ENCODE measurements at regions not wholly inside any gene's neighbourhood (a gene's known extent, or its start where the extent isn't known, plus 50 kb on each side); places are given as distances from the start of the nearest gene placed in this dataset.

- intact Hi-C loops (cut with DNase I), result no loop called here
- H3K4me1 ChIP-seq, result no peaks in the 10 kb centered on the region
- DNase-seq (ENCODE audit: extremely low spot score in 2 of 2), result no peak
- peak overlapping the region in 1 of 2 donors; percentile 6 for H3K4me3 ChIP-seq
- no peaks in the 10 kb centered on the region for H3K27me3 ChIP-seq
- H3K27ac ChIP-seq, result no peak overlapping the region
- TF ChIP-seq CTCF (IDR thresholded peaks at IDR 0.05) (no peak), POLR2A (IDR thresholded peaks at IDR 0.05) (no peak), POLR2AphosphoS5 (IDR thresholded peaks at IDR 0.05; ENCODE audit: insufficient read depth in 1 of 2, low read depth in 1 of 2) (no peak)
- no peaks in the 10 kb centered on the region for H3K36me3 ChIP-seq
- no peaks in the 10 kb centered on the region for H3K9me3 ChIP-seq
Observed at GRCh38 chr3:21330293-21330692, 420.7 kb downstream of the ZNF385D start.

- Histone ChIP-seq H3K9me3 (no peaks in the 10 kb centered on the region), H3K27me3 (no peaks in the 10 kb centered on the region), H3K4me3 (no peak overlapping the region), H3K4me1 (no peaks in the 10 kb centered on the region), H3K27ac (no peak overlapping the region), H3K36me3 (no peaks in the 10 kb centered on the region)
- TF ChIP-seq POLR2A (IDR thresholded peaks at IDR 0.05) (no peak), POLR2AphosphoS5 (IDR thresholded peaks at IDR 0.05; ENCODE audit: insufficient read depth in 1 of 2, low read depth in 1 of 2) (no peak), CTCF (IDR thresholded peaks at IDR 0.05) (no peak)
- DNase-seq (ENCODE audit: extremely low spot score in 2 of 2), result no peak
- intact Hi-C loops (cut with DNase I), result no loop called here
Observed at GRCh38 chr3:21328711-21329390, 422.2 kb downstream of the ZNF385D start.

- Histone ChIP-seq H3K9me3 (no peaks in the 10 kb centered on the region), H3K27ac (no peak overlapping the region), H3K27me3 (no peaks in the 10 kb centered on the region), H3K36me3 (no peaks in the 10 kb centered on the region), H3K4me3 (no peak overlapping the region), H3K4me1 (no peaks in the 10 kb centered on the region)
- intact Hi-C loops (cut with DNase I), result no loop called here
- peak in 1 of 2 donors; percentile 31 for TF ChIP-seq POLR2AphosphoS5 (IDR thresholded peaks at IDR 0.05; ENCODE audit: insufficient read depth in 1 of 2, low read depth in 1 of 2)
- no peak for TF ChIP-seq CTCF (IDR thresholded peaks at IDR 0.05)
- no peak for TF ChIP-seq POLR2A (IDR thresholded peaks at IDR 0.05)
- DNase-seq (ENCODE audit: extremely low spot score in 2 of 2), result no peak
Observed at GRCh38 chr3:21326704-21327475, 424.1 kb downstream of the ZNF385D start.

GRCh38 chr3:21314688-21315087 is 436.3 kb downstream of the ZNF385D start:
- Histone ChIP-seq H3K27me3 (no peaks in the 10 kb centered on the region), H3K36me3 (no peaks in the 10 kb centered on the region), H3K27ac (no peak overlapping the region), H3K4me3 (no peak overlapping the region), H3K9me3 (no peaks in the 10 kb centered on the region), H3K4me1 (no peaks in the 10 kb centered on the region)
- TF ChIP-seq CTCF (IDR thresholded peaks at IDR 0.05) (no peak), POLR2AphosphoS5 (IDR thresholded peaks at IDR 0.05; ENCODE audit: insufficient read depth in 1 of 2, low read depth in 1 of 2) (no peak), POLR2A (IDR thresholded peaks at IDR 0.05) (no peak)
- no peak for DNase-seq (ENCODE audit: extremely low spot score in 2 of 2)
- intact Hi-C loops (cut with DNase I), result no loop called here

- H3K4me1 ChIP-seq, result no peaks in the 10 kb centered on the region
- no peaks in the 10 kb centered on the region for H3K9me3 ChIP-seq
- intact Hi-C loops (cut with DNase I), result no loop called here
- H3K4me3 ChIP-seq, result no peak overlapping the region
- H3K27me3 ChIP-seq, result no peaks in the 10 kb centered on the region
- no peak overlapping the region for H3K27ac ChIP-seq
- no peak for DNase-seq (ENCODE audit: extremely low spot score in 2 of 2)
- TF ChIP-seq POLR2AphosphoS5 (IDR thresholded peaks at IDR 0.05; ENCODE audit: insufficient read depth in 1 of 2, low read depth in 1 of 2) (no peak), CTCF (IDR thresholded peaks at IDR 0.05) (no peak), POLR2A (IDR thresholded peaks at IDR 0.05) (no peak)
- no peaks in the 10 kb centered on the region for H3K36me3 ChIP-seq
Observed at GRCh38 chr3:21310891-21311290, 440.1 kb downstream of the ZNF385D start.

Data from vagina (tissue), 2 donors.